Hematopoietic multipotent progenitor cell treated with erythropoietin and hydrocortisone succinate and interleukin-3 and kit ligand, for 8 days (in vitro differentiated cells): ENCODE measurements at regions not wholly inside any gene's neighbourhood (a gene's known extent, or its start where the extent isn't known, plus 50 kb on each side); places are given as distances from the start of the nearest gene placed in this dataset.

Experiments
- DNase-seq: peaks from one replicate; pipeline ENCODE4 v3.0.0-alpha.2; 2015

DNA sequence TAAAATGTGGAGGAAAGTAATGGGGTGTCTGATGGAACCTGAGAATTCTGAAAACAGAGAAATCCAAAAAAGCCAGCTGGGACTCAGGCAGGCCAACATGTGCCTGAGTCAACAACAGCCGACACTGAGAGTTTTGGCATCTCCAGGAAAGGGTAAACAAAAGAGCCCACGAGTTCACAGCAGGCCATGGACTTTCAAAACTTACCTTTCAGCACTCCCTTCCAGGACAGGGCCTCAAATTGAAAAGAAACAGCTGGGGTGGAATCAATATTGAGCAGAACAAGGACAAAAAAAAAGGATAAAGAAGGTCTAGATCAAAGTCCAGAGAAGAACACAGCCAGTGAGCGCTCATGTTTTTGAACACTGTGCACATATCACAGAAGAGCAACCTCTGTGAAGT is 735.4 kb upstream of the GRM7 start:
- no peak for DNase-seq

DNA sequence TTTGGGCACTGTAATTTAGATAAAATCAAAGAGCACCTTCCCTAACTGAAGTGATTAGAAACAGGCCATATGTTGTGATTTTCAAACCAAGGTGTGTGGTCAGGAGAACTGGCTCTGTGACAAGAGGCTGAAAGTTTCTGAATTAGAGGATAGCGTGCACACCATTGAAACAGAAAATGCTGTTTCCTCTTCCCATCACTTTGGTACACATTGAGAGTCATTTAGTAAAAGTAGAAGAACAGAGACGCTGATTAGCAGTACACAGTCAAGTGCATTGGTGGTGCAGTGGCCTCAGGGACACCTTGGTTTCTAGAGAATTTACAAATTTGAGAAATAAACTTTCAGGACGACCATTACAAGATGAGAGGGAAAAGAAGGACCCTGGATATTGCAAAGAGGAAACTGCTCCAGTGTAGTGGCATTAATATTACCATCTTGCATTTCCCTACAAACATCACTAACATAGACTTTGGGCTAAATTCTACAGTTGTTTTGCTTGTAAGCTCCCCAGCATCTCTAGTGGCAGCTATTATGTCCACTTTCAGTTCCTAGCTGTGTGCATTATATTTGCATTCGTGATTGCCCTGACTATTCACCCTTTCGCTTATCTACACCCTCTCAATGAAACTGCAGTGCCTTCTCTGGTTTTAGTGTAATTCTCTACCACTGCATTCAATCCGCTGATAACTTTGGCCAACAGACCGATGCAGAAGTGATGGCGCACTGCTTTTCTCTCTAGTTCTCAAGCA is 728.1 kb upstream of the GRM7 start:
- DNase-seq = no peak

DNA sequence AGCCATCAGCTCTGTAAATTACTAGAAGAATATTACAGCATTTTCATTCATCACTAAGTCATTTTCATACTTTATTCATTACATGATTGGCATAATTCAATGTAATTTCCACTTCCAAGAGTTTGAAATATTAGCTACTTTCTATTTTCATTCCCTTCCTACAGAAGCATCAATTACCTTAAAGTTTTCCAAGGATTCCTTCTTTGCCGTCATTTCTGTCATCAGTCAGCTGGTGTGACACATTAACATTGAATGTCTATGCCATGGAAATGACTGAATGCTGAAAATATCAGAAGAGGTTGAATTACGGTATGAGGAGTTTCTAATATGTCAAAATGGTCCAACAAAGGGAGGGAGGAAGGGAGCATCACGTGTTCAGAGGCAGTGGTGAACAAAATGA is 718.2 kb upstream of the GRM7 start:
- no peak for DNase-seq

DNA sequence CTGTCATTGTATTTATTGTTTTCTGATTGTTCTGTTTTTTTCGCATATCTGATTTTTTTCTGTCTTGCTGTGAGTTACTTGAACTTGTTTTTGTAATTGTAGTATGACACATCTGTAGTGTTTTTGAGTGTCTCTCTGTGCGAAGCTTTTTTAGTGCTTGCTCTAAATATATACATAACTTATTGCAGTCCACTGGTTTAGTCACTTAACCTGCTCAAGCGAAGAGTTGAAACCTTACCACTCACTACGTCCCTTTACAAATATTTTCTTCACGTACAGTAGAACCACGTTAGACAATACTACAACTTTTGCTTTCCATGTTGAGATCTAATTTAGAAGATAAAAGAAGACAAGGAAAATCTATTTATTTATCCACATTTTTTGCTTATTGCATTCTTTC is 713.0 kb upstream of the GRM7 start:
- no peak for DNase-seq

DNA sequence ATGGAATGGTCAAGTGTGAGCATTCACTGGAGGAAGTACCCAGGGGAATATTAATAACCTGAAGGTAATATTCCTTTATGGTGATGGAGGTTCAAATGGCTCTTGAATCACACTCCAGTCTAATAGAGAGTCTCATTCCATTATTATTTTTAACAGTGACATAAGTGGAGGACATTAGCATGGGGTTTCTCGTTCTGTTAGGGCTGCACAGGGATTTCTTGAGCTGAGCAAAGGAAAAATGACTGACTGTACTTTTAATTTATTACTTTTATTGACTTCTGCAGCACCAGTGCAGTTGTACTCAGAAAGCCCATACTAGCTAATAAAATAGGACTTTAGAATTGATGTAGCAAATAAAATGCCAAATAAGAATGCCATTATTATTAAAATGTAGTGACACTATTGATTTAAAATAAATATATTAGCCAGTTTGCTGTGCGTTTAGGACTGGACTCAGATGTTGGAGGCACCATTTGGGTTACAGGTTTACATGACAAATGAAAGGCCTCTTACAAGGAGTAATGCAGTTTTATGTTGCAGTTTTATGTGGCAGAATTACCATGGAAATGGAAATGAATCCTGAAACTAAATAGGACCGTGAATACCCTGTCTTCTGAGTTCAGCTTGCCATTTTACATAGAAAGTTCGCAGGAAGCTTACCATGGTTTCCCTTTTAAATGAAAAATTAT is 705.1 kb upstream of the GRM7 start:
- no peak for DNase-seq

DNA sequence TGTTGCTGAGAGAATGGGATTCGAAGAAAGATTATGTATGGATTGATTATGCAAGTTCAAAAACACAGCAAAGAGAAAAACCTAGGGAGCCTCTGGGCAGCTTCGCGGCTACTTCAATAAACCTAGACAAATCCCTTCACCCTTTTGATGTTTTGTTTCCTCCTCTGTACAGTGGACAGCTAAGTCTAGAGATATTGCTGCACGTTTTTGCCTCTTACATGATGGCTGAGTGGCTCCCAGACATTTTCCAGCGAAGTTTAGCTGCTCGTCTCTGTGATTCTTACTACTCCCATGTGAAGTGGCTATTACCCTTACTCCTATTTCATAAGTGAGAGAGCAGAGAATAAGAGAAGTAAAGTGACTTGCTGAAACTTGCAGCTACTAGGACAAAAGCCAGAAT is 695.0 kb upstream of the GRM7 start:
- no peak for DNase-seq

DNA sequence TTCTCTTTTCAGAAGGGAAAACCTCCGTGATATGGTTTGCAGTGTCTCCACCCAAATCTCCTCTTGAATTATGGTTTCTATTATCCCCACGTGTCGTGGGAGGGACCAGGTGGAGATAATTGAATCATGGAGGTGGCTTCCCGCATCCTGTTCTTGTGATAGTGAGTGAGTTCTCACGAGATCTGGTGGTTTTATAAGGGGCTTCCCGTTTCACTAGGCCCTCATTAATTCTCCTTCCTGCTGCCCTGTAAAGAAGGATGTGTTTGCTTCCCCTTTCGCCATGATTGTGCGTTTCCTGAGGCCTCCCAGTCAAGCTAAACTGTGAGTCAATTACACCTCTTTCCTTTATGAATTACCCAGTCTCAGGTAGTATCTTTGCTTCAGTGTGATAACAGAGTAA is 692.7 kb upstream of the GRM7 start:
- DNase-seq = no peak

DNA sequence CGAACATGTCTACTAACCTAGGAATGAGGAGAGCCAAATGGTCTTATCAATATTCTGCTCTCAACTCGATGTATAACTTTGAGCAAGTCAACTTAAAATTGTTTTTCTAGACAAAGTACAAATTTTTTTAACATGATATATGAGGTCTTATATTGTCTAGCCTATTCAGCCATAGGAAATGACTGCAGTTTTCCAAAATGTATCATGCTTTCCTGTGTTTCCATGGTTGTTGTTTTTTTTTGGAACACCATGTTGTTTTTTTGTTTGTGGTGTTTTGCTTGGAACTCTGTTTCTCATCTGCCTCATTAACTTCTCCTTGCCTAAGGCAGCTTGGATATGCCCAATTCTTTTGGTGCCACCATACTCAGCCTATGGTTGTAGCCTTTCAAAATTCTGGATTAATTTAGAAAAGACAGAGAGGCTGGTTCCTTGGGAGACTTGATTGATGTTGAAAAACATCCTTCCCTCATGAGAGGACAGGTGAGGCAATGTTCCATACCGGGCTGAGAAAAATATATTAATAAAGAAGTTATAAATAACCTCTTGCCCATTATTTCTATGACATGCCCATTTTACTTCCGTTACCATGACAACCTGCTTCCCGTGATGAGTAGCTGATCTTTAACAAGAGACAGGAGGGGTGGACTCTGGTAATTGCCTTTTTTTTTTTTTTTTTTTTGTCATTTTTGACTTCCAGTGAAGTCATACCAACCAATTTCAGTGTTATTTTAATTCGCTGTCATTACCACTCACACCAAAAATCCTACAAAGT is 687.9 kb upstream of the GRM7 start:
- no peak for DNase-seq

DNA sequence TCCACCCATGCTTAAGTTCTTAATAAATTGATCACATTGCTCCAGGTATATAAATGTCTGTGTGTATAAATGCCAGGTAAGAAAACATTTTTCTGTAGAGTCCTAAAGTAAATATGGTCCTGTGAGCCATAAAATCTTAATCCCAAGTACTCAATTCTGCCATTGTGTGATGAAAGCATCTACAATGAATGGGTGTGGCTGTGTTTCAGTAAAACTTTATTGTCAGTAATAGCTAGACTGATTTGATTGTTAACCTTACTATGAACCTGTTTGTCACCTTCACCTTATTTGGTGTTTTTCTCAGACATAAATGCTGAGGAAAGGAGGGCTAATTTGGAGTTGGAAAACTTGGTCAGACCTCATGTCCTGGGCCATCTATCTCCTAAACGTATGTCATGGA is 683.5 kb upstream of the GRM7 start:
- DNase-seq = no peak

DNA sequence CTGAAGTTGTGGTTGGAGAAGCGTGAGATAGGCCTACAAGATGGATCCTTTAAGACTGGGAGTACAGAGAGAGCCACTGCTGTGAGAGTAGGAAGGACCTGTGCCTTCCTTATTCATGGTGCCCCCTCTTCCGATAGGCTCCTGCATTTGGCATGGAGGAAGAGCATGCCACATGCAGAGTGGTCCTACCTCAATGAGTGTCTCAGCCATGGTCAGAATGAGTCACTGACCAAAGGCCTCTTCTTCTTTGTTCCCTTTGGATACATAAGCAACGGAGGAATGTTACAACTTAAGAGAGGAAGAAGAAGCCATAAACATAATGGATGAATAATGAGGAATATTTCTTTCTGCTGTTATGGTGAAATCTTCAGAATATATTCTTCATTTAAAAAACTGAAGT is 681.2 kb upstream of the GRM7 start:
- DNase-seq = no peak

DNA sequence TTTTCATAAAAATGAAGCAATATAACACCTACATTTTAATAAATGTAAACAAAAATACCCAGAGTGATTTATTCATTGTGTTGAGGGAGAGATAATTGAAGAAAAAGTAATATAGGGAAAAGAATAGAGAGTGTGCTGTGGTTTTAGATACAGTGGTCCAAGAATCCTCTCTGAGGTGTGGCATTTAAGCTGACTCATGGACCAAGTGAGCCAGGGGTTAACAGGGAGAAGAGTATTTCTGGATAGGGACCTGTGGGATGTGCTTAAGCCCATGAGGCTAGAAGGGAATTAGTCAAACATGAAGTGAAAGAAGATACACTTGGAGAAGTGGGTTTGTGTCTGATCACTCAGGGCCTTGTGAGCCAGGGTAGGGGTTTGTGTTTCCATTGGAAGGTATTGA is 680.7 kb upstream of the GRM7 start:
- DNase-seq = no peak

DNA sequence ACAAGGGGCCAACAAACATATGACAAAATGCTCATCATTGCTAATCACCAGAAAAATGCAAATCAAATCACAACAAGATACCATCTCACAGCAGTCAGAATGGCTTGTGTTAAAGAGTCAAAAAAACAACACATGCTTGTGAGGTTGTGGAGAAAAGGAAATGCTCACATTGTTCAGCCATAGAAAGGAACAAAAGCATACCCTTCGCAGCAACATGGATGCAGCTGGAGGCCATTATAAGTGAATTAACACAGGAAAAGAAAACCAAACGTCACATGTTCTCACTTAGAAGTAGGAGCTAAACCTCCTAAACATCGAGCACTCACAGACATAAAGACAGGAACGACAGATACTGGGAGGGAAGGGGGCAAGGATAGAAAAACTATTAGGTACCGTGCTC is 678.4 kb upstream of the GRM7 start:
- DNase-seq = no peak

DNA sequence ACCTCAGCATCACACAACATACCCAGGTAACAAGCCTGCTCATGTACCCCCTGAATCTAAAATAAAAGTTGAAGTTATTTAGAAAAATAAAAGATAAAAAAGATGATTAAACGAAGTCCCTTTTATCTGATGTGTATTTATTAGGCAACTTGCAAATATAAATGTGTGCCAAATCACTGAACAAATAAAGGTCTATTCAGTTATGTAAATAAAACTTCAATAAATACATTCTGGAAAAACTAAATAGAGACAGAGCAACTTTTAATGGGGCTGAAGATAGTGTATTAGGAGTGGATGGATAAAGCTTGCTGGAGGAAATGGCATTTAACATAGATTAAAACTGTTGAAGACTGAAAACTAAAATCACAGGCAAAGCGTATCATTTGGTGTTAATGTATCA is 678.0 kb upstream of the GRM7 start:
- no peak for DNase-seq

DNA sequence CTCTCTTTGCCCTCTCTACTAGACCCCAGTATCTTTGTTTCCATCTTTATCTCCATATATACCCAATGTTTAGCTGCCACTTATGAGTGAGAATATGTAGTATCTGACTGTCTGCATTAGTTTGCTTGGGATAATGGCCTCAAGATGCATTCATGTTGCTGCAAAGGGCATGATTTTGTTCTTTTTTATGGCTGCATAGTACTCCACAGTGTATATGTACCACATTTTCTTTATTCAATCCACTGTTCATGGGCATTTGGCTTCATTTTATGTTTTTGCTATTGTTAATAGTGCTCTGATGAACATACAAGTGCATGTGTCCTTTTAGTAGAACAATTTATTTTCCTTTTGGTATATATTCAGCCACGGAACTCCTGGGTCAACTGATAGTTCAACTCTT is 671.5 kb upstream of the GRM7 start:
- no peak for DNase-seq

DNA sequence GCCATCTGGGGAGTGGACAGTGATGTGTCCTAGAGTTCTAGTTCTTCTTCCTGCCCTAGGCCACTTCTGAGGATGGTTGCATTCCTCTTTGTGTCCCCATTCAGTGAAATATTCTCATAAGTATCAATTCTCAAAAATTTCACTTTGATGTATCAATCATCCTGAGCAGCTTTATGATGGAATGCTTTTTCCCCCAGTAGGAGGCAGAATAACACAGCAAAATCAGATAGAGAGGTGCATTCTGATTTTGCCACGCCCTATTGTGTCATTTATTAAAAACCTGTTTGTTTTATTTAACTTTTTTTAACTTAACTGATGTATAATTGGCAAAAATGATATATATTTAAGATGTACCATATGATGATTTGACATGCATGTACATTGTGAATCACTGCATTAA is 656.0 kb upstream of the GRM7 start:
- DNase-seq = no peak

DNA sequence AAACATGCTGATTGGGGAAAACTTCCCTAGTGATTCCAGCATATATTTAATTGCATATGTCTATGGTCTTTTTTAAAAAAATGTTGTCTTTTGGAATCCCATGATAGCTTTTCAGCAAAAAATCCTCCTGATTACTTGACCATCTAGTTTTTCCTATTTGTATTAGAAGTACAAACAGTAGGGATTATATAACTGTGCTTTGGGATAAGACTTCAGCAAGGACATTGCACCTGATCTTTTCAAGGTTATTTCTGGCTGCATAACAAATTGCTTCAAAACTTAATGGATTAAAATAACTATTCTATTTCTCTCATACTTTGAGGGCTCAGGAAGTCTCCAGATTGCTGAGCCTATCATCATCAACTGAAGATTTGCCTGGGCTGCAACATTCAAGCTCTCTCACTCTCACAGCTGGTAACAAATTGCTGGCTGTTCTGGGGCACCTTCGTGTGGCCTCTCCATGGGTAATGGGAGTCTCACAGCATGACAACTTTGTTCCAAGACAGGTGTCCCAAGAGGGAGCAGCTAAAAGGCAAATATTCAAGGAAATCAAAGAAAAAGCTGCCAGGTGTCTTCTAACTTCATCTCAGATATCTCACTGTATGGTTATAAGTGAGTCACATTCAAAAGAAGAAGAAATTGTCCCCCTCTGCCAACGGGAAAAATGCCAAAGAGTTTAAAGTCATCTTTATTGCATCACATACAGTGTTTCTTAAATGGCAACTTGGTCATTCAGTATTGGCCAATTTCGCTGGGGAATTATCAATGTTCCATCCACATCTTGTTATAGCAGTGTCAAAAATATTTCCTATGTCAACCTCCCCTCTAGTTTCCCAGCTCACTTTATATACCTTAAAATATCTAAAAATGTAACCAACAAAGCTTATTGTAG is 644.5 kb upstream of the GRM7 start:
- DNase-seq = no peak

DNA sequence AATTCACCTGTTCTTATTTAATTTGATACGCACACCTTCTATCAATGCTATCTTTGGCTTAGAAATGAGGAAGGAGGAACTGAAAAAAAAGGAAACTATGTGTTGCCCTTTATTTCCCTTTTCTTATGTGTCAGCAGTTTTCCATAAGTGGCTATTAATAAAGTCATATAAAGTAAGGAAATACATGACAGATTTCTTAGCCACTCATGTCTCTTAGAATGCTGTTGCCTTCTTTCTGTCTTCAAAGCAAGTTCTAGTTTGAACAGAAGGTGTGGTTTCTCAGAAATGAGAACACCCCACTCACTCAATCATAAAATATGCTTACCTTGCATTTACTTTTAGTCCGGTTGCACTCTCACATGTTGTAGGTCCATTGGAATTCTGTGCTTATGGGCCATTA is 640.5 kb upstream of the GRM7 start:
- DNase-seq = no peak

DNA sequence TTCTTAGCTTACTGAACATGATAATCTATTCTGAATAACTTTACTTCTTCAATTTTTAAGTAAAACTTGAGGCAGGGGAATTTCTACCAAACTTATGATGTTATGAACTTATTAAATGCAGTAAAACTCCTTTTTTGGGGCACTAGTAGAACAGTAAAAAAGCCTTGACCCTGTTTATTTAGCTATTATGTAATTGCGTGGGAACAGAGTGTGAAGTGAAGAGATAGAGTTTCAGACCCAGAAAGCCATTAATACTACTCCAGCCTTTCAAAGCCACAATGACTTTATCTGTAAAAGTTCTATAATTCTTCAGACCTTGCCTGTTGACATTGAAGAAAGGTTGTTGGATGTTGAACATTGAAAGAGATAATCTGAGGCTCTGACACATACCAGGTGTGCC is 638.8 kb upstream of the GRM7 start:
- DNase-seq = no peak

DNA sequence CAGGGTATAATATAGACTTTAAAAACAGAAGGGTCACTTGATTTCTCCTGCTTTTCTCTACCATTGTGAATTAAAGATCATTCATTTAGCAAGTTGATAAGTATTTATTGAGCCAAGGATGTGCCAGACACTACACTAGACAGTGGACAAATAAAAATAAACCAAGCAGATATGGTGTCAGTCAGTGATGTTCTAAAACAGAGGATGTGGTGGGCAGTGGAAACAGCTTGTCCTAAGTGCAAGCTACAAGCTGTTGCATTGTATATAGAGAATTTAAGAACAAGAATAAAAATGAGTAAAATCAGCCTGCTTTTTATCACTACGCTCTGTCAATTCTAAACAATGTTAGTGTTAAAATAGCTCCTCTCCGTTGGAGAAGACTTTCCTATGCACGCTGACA is 637.3 kb upstream of the GRM7 start:
- DNase-seq = no peak

DNA sequence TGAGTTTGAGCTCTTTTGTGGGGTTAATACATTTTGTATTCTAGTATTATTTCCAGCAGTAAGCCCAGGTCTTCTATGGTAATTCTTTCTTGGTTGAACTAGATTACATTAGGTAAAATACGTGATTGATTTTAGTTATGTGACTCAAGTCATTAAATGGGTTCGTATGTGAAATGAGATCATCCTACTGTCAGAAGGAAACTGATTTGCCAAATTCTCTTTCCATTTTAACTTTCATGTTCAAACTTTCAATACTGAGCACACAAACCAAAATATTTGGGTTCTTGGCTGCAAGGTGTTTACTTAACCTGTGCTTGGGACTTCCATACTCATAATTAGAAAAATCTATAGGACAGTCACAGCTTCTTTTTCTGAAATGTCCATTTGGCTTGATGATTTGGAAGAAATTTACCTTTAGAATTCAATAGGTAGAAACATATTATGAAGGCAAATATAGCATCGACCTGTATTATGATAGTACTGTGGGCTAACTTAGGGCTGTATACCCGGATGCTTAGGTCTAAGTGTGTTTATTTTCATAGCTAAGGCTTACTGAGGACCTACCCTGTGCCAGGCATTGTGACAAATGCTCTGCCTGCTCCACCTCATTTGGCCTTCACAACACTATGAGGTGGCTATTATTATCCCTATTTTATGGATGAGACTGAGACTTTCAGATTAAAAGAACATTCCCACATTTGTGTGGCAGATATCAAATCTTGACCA is 631.8 kb upstream of the GRM7 start:
- DNase-seq = no peak

DNA sequence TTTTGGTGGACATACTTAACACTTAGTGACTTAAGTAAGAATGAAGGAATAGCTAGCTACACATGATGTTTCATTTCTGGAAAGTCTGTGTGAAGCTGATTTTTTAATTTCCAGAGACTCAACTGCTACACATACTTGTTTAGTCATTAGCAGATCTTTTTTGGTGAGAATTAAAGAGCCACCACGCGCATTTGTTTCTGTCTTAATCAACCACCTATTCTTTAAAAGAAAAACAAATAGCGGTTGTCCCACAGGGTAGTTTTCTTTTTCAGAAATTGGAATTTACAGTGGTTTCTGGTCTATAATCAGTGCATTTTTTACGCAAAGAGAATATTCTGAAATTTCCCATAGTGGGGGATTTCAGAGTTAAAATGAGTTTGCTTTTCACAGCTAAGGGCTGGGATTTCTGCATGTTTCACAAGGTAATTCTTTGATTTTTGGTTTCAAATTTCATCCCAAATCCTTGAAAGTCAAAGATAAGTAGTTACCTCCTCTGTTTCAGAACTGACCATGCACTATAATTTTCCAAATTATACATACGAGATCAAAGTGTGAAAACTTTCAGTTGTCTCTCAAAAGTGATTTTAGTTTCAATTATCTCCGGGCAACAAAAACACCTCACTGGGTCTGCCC is 631.0 kb upstream of the GRM7 start:
- DNase-seq = no peak

DNA sequence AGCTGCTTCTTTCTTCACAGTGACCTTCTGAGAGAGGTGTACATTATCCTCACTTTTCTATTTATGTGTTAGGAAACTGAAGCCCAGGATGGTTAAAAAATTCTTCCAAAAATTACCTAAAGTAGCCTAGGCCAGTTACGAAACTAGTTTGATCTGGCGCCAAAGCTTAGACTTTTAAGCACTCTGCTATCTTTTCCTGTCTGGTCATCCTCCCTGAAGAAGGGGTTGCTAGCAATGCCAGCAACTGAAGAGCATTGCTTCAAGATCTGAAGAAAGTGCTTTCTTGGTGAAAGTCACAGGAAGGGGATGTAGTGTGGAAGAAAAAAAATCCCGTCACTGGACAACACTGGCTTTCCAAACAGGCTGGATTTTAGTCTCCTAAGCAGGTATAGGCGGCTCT is 618.8 kb upstream of the GRM7 start:
- no peak for DNase-seq
